DOHH2 (cell line): ENCODE measurements at regions not wholly inside any gene's neighbourhood (a gene's known extent, or its start where the extent isn't known, plus 50 kb on each side); places are given as distances from the start of the nearest gene placed in this dataset.

ENCODE experiments used
- H3F3A ChIP-seq: fragments of 200-600 bp; sonication (generic), shearing (Covaris generic); 2 replicates; pipeline ENCODE4 v1.6.0; 2016; ENCODE audit warnings: antibody characterized with exemption, mild to moderate bottlenecking; ENCODE audit not compliant: control insufficient read depth, insufficient read depth
- H3K27ac ChIP-seq: fragments of 200-600 bp; sonication (generic); 2 replicates; pipeline ENCODE4 v1.5.1; 2014; ENCODE audit warnings: low read depth, mild to moderate bottlenecking, low read length, moderate library complexity
- H3K27me3 ChIP-seq: fragments of 200-600 bp; sonication (generic); 2 replicates; pipeline ENCODE4 v1.6.1; 2014; ENCODE audit warnings: mild to moderate bottlenecking, low read length, mixed read lengths; ENCODE audit not compliant: control insufficient read depth
- H3K36me3 ChIP-seq: fragments of 200-600 bp; sonication (generic); 2 replicates; pipeline ENCODE4 v1.6.1; 2014; ENCODE audit warnings: mild to moderate bottlenecking, low read length, moderate library complexity, mixed read lengths; ENCODE audit not compliant: control insufficient read depth
- H3K4me1 ChIP-seq: fragments of 200-600 bp; sonication (generic); 2 replicates; pipeline ENCODE4 v1.6.1; 2014; ENCODE audit warnings: mild to moderate bottlenecking, low read length, mixed read lengths; ENCODE audit not compliant: control insufficient read depth
- H3K4me2 ChIP-seq: fragments of 200-600 bp; sonication (generic); 2 replicates; pipeline ENCODE4 v1.6.0; 2014; ENCODE audit warnings: mild to moderate bottlenecking, low read length, moderate library complexity
- H3K4me3 ChIP-seq: fragments of 200-600 bp; sonication (generic); 2 replicates; pipeline ENCODE4 v1.5.1; 2014; ENCODE audit warnings: mild to moderate bottlenecking, low read length, mixed read lengths
- H3K79me2 ChIP-seq: fragments of 200-600 bp; sonication (generic); 2 replicates; pipeline ENCODE4 v1.6.1; 2014; ENCODE audit warnings: mild to moderate bottlenecking, low read length, mixed read lengths; ENCODE audit not compliant: control insufficient read depth
- H3K9me2 ChIP-seq: fragments of 200-600 bp; sonication (generic); replicated peaks from 2 replicates; pipeline ENCODE4 v1.6.1; 2014; ENCODE audit warnings: mild to moderate bottlenecking, low read length, mixed read lengths; ENCODE audit not compliant: control insufficient read depth
- H3K9me3 ChIP-seq: fragments of 200-600 bp; sonication (generic); 2 replicates; pipeline ENCODE4 v1.6.1; 2014; ENCODE audit warnings: antibody characterized with exemption, low read length, mixed read lengths; ENCODE audit not compliant: control insufficient read depth, insufficient read depth
- H4K20me1 ChIP-seq: fragments of 200-600 bp; sonication (generic); 2 replicates; pipeline ENCODE4 v1.6.0; 2014; ENCODE audit warnings: low read depth, mild to moderate bottlenecking, antibody characterized with exemption, low read length, moderate library complexity; ENCODE audit not compliant: control insufficient read depth, insufficient read depth
- CTCF ChIP-seq: fragments of 200-600 bp; sonication (generic); IDR thresholded peaks from one replicate; pipeline ENCODE4 v1.5.1; 2014; ENCODE audit warnings: antibody characterized with exemption, mild to moderate bottlenecking, low read depth, low read length; ENCODE audit not compliant: poor library complexity, severe bottlenecking
- EZH2phosphoT487 ChIP-seq: fragments of 200-600 bp; sonication (generic); IDR thresholded peaks from 2 replicates; pipeline ENCODE4 v1.6.1; 2017; ENCODE audit warnings: borderline replicate concordance, mild to moderate bottlenecking, antibody characterized with exemption, low read length, moderate library complexity, mixed read lengths

GRCh38 chr5:2871282-2871681 lies 119.8 kb upstream of the IRX2 start:
- Histone ChIP-seq H3K27me3 (no peaks in the 10 kb centered on the region), H3K4me2 (no peak overlapping the region), H3K27ac (no peak overlapping the region), H3K4me3 (no peak overlapping the region), H3K9me2 (no peaks in the 10 kb centered on the region), H3K79me2 (no peaks in the 10 kb centered on the region), H4K20me1 (no peaks in the 10 kb centered on the region), H3K36me3 (no peaks in the 10 kb centered on the region), H3K9me3 (peaks cover 15% of the 10 kb centered on the region; the same call in 1 of the 2 replicates), H3K4me1 (no peaks in the 10 kb centered on the region), H3F3A (no peaks in the 10 kb centered on the region)
- TF ChIP-seq CTCF = no peak
- no peak for TF ChIP-seq EZH2phosphoT487

GRCh38 chr5:2869471-2869870 lies 118.0 kb upstream of the IRX2 start:
- Histone ChIP-seq H3K27me3 (no peaks in the 10 kb centered on the region), H3F3A (no peaks in the 10 kb centered on the region), H3K79me2 (no peaks in the 10 kb centered on the region), H4K20me1 (no peaks in the 10 kb centered on the region), H3K36me3 (no peaks in the 10 kb centered on the region), H3K9me2 (no peaks in the 10 kb centered on the region), H3K4me2 (no peak overlapping the region), H3K4me1 (no peaks in the 10 kb centered on the region), H3K9me3 (peaks cover 28% of the 10 kb centered on the region; the same call in 1 of the 2 replicates), H3K27ac (no peak overlapping the region), H3K4me3 (no peak overlapping the region)
- TF ChIP-seq EZH2phosphoT487 = no peak
- TF ChIP-seq CTCF = no peak

- Histone ChIP-seq H3K4me3 (no peak overlapping the region), H3K27me3 (no peaks in the 10 kb centered on the region), H3K9me2 (no peaks in the 10 kb centered on the region), H3K27ac (no peak overlapping the region), H3K79me2 (no peaks in the 10 kb centered on the region), H3F3A (no peaks in the 10 kb centered on the region), H3K4me1 (no peaks in the 10 kb centered on the region), H3K4me2 (no peak overlapping the region), H3K36me3 (no peaks in the 10 kb centered on the region), H4K20me1 (no peaks in the 10 kb centered on the region), H3K9me3 (peaks cover 34% of the 10 kb centered on the region; the same call in 1 of the 2 replicates)
- TF ChIP-seq CTCF = no peak
- TF ChIP-seq EZH2phosphoT487 = no peak
Measured at GRCh38 chr5:2867373-2867933, 116.0 kb upstream of the IRX2 start.
